ENCODE measurements at regions not wholly inside any gene's neighbourhood (a gene's known extent, or its start where the extent isn't known, plus 50 kb on each side); places are given as distances from the start of the nearest gene placed in this dataset.

GRCh38 chr1:58943776-58944175 is 159.9 kb upstream of the JUN start:
- no peak overlapping the region for H3K56ac ChIP-seq (replicated peaks; ENCODE audit: insufficient read length, low read depth, low read length)

More at GRCh38 chr1:58943776-58944175, 159.9 kb upstream of the JUN start:
- H3K9ac ChIP-seq (replicated peaks in 1 of 4; ENCODE audit: extremely low read depth in 1 of 4, low read depth in 3 of 4, low read length in 3 of 4), result no peak overlapping the region
- H4K5ac ChIP-seq (ENCODE audit: insufficient read length, low read depth, low read length), result no peak overlapping the region
- H3K4me1 ChIP-seq (replicated peaks in 1 of 4; ENCODE audit: control insufficient read depth in 3 of 4, insufficient read depth in 4 of 4, low read length in 3 of 4), result no peaks in the 10 kb centered on the region
- H3K36me3 ChIP-seq (ENCODE audit: control insufficient read depth in 2 of 4, insufficient read depth in 4 of 4, low read length in 3 of 4), result no peaks in the 10 kb centered on the region
- 0 out of 2 replicates have a peak overlapping the region, but pooled peaks have one; percentile 7 for H2AFZ ChIP-seq (ENCODE audit: low read length)
- no peak overlapping the region for H3K27ac ChIP-seq (ENCODE audit: low read depth, low read length)
- H2BK5ac ChIP-seq (ENCODE audit: low read depth, low read length), result no peak overlapping the region
- FAIRE-seq (no peak), DNase-seq (ENCODE audit: low read depth in 1 of 2, low spot score in 2 of 2) (no peak)
- H3K4me3 ChIP-seq (ENCODE audit: extremely low read depth in 1 of 4, insufficient read depth in 2 of 4, low read depth in 3 of 4, low read length in 4 of 4), result no peak overlapping the region
- no peak overlapping the region for H3K4ac ChIP-seq (replicated peaks; ENCODE audit: insufficient read length, low read depth, low read length)
- no peaks in the 10 kb centered on the region for H3K79me1 ChIP-seq (ENCODE audit: low read depth, low read length)
- WGBS, 2 experiments (ENCODE audit: extremely low coverage in 1 of 2, insufficient coverage in 1 of 2, insufficient read length in 1 of 2, insufficient replicate concordance in 2 of 2, low coverage in 1 of 2, low lambda C conversion rate in 2 of 2, missing lambda C conversion rate in 1 of 2), result 95% methylated on average over 4 of the region's 4 CpGs; no CpG with 5 or more reads in 1 of the 2 experiments
- no peaks in the 10 kb centered on the region for H3K27me3 ChIP-seq (replicated peaks in 1 of 4; ENCODE audit: control insufficient read depth in 3 of 4, extremely low read depth in 1 of 4, insufficient read depth in 3 of 4, low read length in 3 of 4)
- H2BK12ac ChIP-seq (ENCODE audit: low read depth, low read length), result no peak overlapping the region
- no peaks in the 10 kb centered on the region for H3K9me3 ChIP-seq (ENCODE audit: insufficient read depth in 2 of 2, low read depth in 1 of 2, low read length in 1 of 2)
- no peak overlapping the region for H4K91ac ChIP-seq (replicated peaks; ENCODE audit: insufficient read length, low read length)
- no peak overlapping the region for H3K14ac ChIP-seq (ENCODE audit: insufficient read length)
- H2BK120ac ChIP-seq (replicated peaks; ENCODE audit: low read depth, low read length), result no peak overlapping the region
- no peak overlapping the region for H2AK5ac ChIP-seq (ENCODE audit: low read depth, low read length)
- H4K20me1 ChIP-seq (replicated peaks in 1 of 2; ENCODE audit: control insufficient read depth in 1 of 2, insufficient read depth in 2 of 2, low read length in 2 of 2), result no peaks in the 10 kb centered on the region
- no peak overlapping the region for H2BK15ac ChIP-seq (ENCODE audit: low read length)
- no peak overlapping the region for H3K18ac ChIP-seq (ENCODE audit: extremely low read depth, low read length)
- no peaks in the 10 kb centered on the region for H3K79me2 ChIP-seq (ENCODE audit: control insufficient read depth in 1 of 2, insufficient read depth in 2 of 2, low read length in 2 of 2)
- H3K23me2 ChIP-seq (ENCODE audit: low read depth, low read length), result no peaks in the 10 kb centered on the region
- no peak overlapping the region for H3K23ac ChIP-seq (ENCODE audit: insufficient read length)
- TF ChIP-seq SP4 (IDR thresholded peaks at IDR 0.05; ENCODE audit: low read length) (no peak), MAX (IDR thresholded peaks at IDR 0.05) (no peak)
- ChIA-PET CTCF (ENCODE audit: partially characterized antibody) (interaction anchor here (1.1 to 1.4 kb wide), 3 partner anchors 10 to 755 kb away, joined by 3 to 4 read pairs (median 3); no protein-coding TSS in a partner anchor), POLR2A (ENCODE audit: partially characterized antibody) (no interaction called here)
- H4K8ac ChIP-seq (ENCODE audit: extremely low read depth, insufficient read depth, low read length), result no peak overlapping the region
- H3K4me2 ChIP-seq (ENCODE audit: insufficient read depth in 1 of 2, low read depth in 2 of 2, low read length in 2 of 2), result no peak overlapping the region
- H2BK20ac ChIP-seq (ENCODE audit: low read length), result no peak overlapping the region

Data from H1 (cell line).